ENCODE measurements at regions not wholly inside any gene's neighbourhood (a gene's known extent, or its start where the extent isn't known, plus 50 kb on each side); places are given as distances from the start of the nearest gene placed in this dataset.

GRCh38 chr6:26149240-26149639, 62.0 kb downstream of the HFE start:
- no peak for DNase-seq

- DNase-seq, result no peak
Measured at GRCh38 chr6:26152226-26153101, 65.2 kb downstream of the HFE start.

- DNase-seq, result peak; percentile 13
Measured at GRCh38 chr6:26155061-26155930, 68.1 kb downstream of the HFE start.

- DNase-seq, result peak; percentile 94
Measured at GRCh38 chr6:26156105-26156849, 69.0 kb downstream of the HFE start.

GRCh38 chr6:26156850-26157250, 69.6 kb downstream of the HFE start:
- DNase-seq, result peak; percentile 67

- DNase-seq, result peak; percentile 96
Measured at GRCh38 chr6:26157251-26158075, 70.2 kb downstream of the HFE start.

GRCh38 chr6:26158076-26158580, 70.9 kb downstream of the HFE start:
- no peak for DNase-seq

GRCh38 chr6:26158581-26159356, 71.5 kb downstream of the HFE start:
- DNase-seq, result peak; percentile 86

GRCh38 chr6:26159357-26160273, 72.4 kb downstream of the HFE start:
- DNase-seq, result no peak

GRCh38 chr6:26161322-26161721, 74.1 kb downstream of the HFE start:
- no peak for DNase-seq

GRCh38 chr6:26162399-26162798, 75.2 kb downstream of the HFE start:
- DNase-seq, result no peak

GRCh38 chr6:26163427-26164119, 76.3 kb downstream of the HFE start:
- DNase-seq, result no peak

- no peak for DNase-seq
Measured at GRCh38 chr6:26164120-26164505, 76.9 kb downstream of the HFE start.

- no peak for DNase-seq
Measured at GRCh38 chr6:26165261-26165790, 78.1 kb downstream of the HFE start.

- DNase-seq, result peak; percentile 66
Measured at GRCh38 chr6:26170181-26170580, 83.0 kb downstream of the HFE start.

GRCh38 chr6:26170951-26171841, 84.0 kb downstream of the HFE start:
- no peak for DNase-seq

- DNase-seq, result peak; percentile 56
Measured at GRCh38 chr6:26172608-26172968, 85.4 kb downstream of the HFE start.

- DNase-seq, result no peak
Measured at GRCh38 chr6:26173836-26174145, 86.6 kb downstream of the HFE start.

Data from suppressor macrophage treated with lipopolysaccharide for 4 hours (primary cell).